ENCODE measurements at regions not wholly inside any gene's neighbourhood (a gene's known extent, or its start where the extent isn't known, plus 50 kb on each side); places are given as distances from the start of the nearest gene placed in this dataset.

- TF ChIP-seq POLR2AphosphoS5 (IDR thresholded peaks at IDR 0.05; ENCODE audit: low read depth, low read length) (no peak), CTCF (IDR thresholded peaks at IDR 0.05) (no peak), RXRA (IDR thresholded peaks at IDR 0.05; ENCODE audit: borderline replicate concordance, low read depth) (no peak), RAD21 (IDR thresholded peaks at IDR 0.05; ENCODE audit: low read length) (no peak), REST (IDR thresholded peaks at IDR 0.05; ENCODE audit: low read depth, low read length) (no peak), IRF3 (IDR thresholded peaks at IDR 0.05; ENCODE audit: low read depth, low read length) (no peak), USF2 (IDR thresholded peaks at IDR 0.05; ENCODE audit: borderline replicate concordance, low read depth, low read length) (no peak), NRF1 (IDR thresholded peaks at IDR 0.05; ENCODE audit: low read depth, low read length) (no peak), FOSL2 (IDR thresholded peaks at IDR 0.05; ENCODE audit: borderline replicate concordance, low read depth) (no peak), EZH2phosphoT487 (IDR thresholded peaks at IDR 0.05; ENCODE audit: borderline replicate concordance, low read depth) (no peak)
These were observed 322.0 kb upstream of the ZNF32 start for GRCh38 chr10:43970717-43971116.
